DND-41 (cell line): ENCODE measurements at regions not wholly inside any gene's neighbourhood (a gene's known extent, or its start where the extent isn't known, plus 50 kb on each side); places are given as distances from the start of the nearest gene placed in this dataset.

Experiments used
- ATAC-seq: fragments of 200-7000 bp; cut with Tn5 transposase; 3 replicates; pipeline ENCODE4 v1.9.1; 2021; ENCODE audit warnings: low read depth; ENCODE audit not compliant: insufficient read depth
- DNase-seq: peaks from one replicate; pipeline ENCODE4 v3.0.0-alpha.2; 2020
- H2AFZ ChIP-seq: 2 replicates; pipeline ENCODE4 v1.6.0; 2012; ENCODE audit warnings: low read depth, low read length
- H3K27ac ChIP-seq: 2 replicates; pipeline ENCODE4 v1.5.1; 2012; ENCODE audit warnings: low read length, inconsistent platforms
- H3K27me3 ChIP-seq: fragments of 200-600 bp; sonication (generic); 2 replicates; pipeline ENCODE4 v1.6.0; 2012; ENCODE audit warnings: low read length, mild to moderate bottlenecking, inconsistent platforms; ENCODE audit not compliant: insufficient read depth, poor library complexity
- H3K36me3 ChIP-seq: 2 replicates; pipeline ENCODE4 v1.5.1; 2012; ENCODE audit warnings: low read length, inconsistent platforms; ENCODE audit not compliant: insufficient read depth
- H3K4me1 ChIP-seq: 2 replicates; pipeline ENCODE4 v1.5.1; 2012; ENCODE audit warnings: mild to moderate bottlenecking, low read length; ENCODE audit not compliant: insufficient read depth
- H3K4me2 ChIP-seq: 2 replicates; pipeline ENCODE4 v1.6.0; 2012; ENCODE audit warnings: mild to moderate bottlenecking, moderate library complexity, low read length, inconsistent platforms; ENCODE audit not compliant: insufficient read depth
- H3K4me3 ChIP-seq, 2 experiments: fragments of 200-600 bp in 1 of 2; shearing (Covaris generic) in 1 of 2; 2 replicates each; pipeline ENCODE4 v1.5.1; 2012 to 2016; ENCODE audit warnings: inconsistent platforms in 2 of 2, low read length in 2 of 2, mild to moderate bottlenecking in 2 of 2, low read depth in 1 of 2, moderate library complexity in 1 of 2
- H3K79me2 ChIP-seq: 2 replicates; pipeline ENCODE4 v1.6.0; 2012; ENCODE audit warnings: low read length, inconsistent platforms; ENCODE audit not compliant: insufficient read depth
- H3K9ac ChIP-seq: 2 replicates; pipeline ENCODE4 v1.6.0; 2012; ENCODE audit warnings: low read depth, mild to moderate bottlenecking, inconsistent platforms, low read length, moderate library complexity
- H3K9me3 ChIP-seq: 2 replicates; pipeline ENCODE4 v1.5.1; 2012; ENCODE audit warnings: low read length, moderate library complexity, mild to moderate bottlenecking, inconsistent platforms; ENCODE audit not compliant: insufficient read depth, severe bottlenecking
- H4K20me1 ChIP-seq: 2 replicates; pipeline ENCODE4 v1.6.0; 2012; ENCODE audit warnings: low read length; ENCODE audit not compliant: insufficient read depth
- EZH2 ChIP-seq: IDR thresholded peaks from 3 replicates; pipeline ENCODE4 v1.6.1; 2012; ENCODE audit warnings: borderline replicate concordance, low read depth, mild to moderate bottlenecking, moderate library complexity, low read length, inconsistent platforms; ENCODE audit not compliant: severe bottlenecking
- TF ChIP-seq, protein P1 (sequence below): IDR thresholded peaks from 2 replicates; pipeline ENCODE4 v1.5.1; 2012; ENCODE audit warnings: borderline replicate concordance, low read length, moderate library complexity, mild to moderate bottlenecking; ENCODE audit not compliant: poor library complexity, severe bottlenecking; ENCODE audit errors: extremely low read depth

GRCh38 chr1:239657291-239657690, 270.9 kb downstream of the CHRM3 start:
- H3K9ac ChIP-seq, result no peak overlapping the region
- no peak for TF ChIP-seq EZH2
- TF ChIP-seq, protein P1, sequence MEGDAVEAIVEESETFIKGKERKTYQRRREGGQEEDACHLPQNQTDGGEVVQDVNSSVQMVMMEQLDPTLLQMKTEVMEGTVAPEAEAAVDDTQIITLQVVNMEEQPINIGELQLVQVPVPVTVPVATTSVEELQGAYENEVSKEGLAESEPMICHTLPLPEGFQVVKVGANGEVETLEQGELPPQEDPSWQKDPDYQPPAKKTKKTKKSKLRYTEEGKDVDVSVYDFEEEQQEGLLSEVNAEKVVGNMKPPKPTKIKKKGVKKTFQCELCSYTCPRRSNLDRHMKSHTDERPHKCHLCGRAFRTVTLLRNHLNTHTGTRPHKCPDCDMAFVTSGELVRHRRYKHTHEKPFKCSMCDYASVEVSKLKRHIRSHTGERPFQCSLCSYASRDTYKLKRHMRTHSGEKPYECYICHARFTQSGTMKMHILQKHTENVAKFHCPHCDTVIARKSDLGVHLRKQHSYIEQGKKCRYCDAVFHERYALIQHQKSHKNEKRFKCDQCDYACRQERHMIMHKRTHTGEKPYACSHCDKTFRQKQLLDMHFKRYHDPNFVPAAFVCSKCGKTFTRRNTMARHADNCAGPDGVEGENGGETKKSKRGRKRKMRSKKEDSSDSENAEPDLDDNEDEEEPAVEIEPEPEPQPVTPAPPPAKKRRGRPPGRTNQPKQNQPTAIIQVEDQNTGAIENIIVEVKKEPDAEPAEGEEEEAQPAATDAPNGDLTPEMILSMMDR, result no peak
- H3K36me3 ChIP-seq, result no peaks in the 10 kb centered on the region
- no peaks in the 10 kb centered on the region for H3K79me2 ChIP-seq
- no peak overlapping the region for H3K4me2 ChIP-seq
- no peaks in the 10 kb centered on the region for H4K20me1 ChIP-seq
- no peaks in the 10 kb centered on the region for H3K4me1 ChIP-seq
- no peak overlapping the region for H3K4me3 ChIP-seq
- no peaks in the 10 kb centered on the region for H3K27me3 ChIP-seq
- no peaks in the 10 kb centered on the region for H3K9me3 ChIP-seq
- ATAC-seq (no peak), DNase-seq (no peak)
- no peak overlapping the region for H3K27ac ChIP-seq
- no peak overlapping the region for H2AFZ ChIP-seq

- Histone ChIP-seq H3K27me3 (no peaks in the 10 kb centered on the region), H3K79me2 (no peaks in the 10 kb centered on the region), H3K4me2 (no peak overlapping the region), H3K9ac (no peak overlapping the region), H2AFZ (no peak overlapping the region), H3K36me3 (no peaks in the 10 kb centered on the region), H3K4me3 (no peak overlapping the region), H3K27ac (no peak overlapping the region), H4K20me1 (no peaks in the 10 kb centered on the region), H3K9me3 (no peaks in the 10 kb centered on the region), H3K4me1 (no peaks in the 10 kb centered on the region)
- TF ChIP-seq, protein P1, result no peak
- TF ChIP-seq EZH2, result no peak
- ATAC-seq (no peak), DNase-seq (no peak)
Measured at GRCh38 chr1:239662950-239663349, 276.6 kb downstream of the CHRM3 start.

GRCh38 chr1:239672256-239672655, 285.9 kb downstream of the CHRM3 start:
- TF ChIP-seq EZH2, result no peak
- TF ChIP-seq, protein P1, result no peak
- Histone ChIP-seq H3K27me3 (no peaks in the 10 kb centered on the region), H3K4me3 (no peak overlapping the region), H3K79me2 (no peaks in the 10 kb centered on the region), H4K20me1 (no peaks in the 10 kb centered on the region), H3K27ac (no peak overlapping the region), H3K9me3 (no peaks in the 10 kb centered on the region), H3K4me2 (no peak overlapping the region), H3K36me3 (no peaks in the 10 kb centered on the region), H2AFZ (no peak overlapping the region), H3K9ac (no peak overlapping the region), H3K4me1 (no peaks in the 10 kb centered on the region)
- DNase-seq, result no peak
- no peak for ATAC-seq

DNA sequence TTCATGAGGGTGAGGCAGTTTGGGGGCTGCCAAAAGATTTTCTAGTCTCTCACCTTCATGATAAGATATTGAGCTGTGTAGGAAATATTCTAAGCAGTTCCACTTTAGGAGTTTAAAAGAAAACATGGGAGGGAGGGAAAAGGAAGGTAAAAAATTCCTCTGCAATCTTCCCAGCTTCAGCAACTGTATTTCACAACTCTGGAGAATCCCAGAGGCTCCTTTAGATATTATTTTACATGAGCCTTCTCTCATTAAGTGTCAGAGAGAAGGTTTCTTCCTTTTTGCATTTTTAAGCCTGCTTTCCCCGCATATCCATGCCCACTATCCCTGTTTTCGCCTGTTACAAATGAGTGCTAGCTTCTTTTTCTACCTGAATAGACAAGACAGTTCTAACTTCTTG, 289.4 kb downstream of the CHRM3 start:
- ATAC-seq, result no peak

More for the DNA sequence above, 289.4 kb downstream of the CHRM3 start:
- Histone ChIP-seq H3K9me3 (no peaks in the 10 kb centered on the region), H3K4me1 (no peaks in the 10 kb centered on the region), H4K20me1 (no peaks in the 10 kb centered on the region), H3K27me3 (no peaks in the 10 kb centered on the region), H3K27ac (no peak overlapping the region), H3K4me3 (no peak overlapping the region), H3K4me2 (no peak overlapping the region), H3K79me2 (no peaks in the 10 kb centered on the region), H2AFZ (no peak overlapping the region), H3K9ac (no peak overlapping the region), H3K36me3 (no peaks in the 10 kb centered on the region)
- TF ChIP-seq, protein P1, result no peak
- no peak for TF ChIP-seq EZH2
- no peak for DNase-seq
